ENCODE measurements at regions not wholly inside any gene's neighbourhood (a gene's known extent, or its start where the extent isn't known, plus 50 kb on each side); places are given as distances from the start of the nearest gene placed in this dataset.

DNA sequence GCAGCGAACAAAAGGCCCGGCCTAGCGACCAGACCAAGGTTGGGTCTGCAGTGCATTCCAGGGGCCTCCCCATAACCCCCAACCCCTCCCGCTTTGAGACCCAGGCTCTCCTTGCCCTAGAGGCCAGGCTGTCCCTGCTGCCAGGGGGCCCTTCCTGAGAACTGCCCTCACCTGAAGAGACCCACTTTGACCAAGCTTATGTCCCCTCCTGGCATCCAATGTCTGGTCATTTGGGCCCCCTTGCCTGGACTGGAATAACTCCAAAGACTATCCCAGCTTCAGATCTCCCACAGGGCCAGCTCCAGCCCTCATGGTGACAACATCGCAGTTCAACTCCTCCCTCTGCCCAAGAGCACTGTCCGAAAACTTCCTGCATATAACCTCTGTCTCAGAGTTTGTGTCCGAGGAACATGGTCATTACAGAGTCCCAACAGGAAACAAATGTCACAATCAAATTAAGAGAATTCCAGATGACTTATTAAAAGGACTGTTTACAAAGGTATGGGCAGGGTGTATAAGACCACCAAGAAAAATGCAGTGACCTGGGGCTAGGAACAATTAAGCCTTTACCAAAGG is 125.0 kb downstream of the BANF2 start:
- TF ChIP-seq, protein P1, sequence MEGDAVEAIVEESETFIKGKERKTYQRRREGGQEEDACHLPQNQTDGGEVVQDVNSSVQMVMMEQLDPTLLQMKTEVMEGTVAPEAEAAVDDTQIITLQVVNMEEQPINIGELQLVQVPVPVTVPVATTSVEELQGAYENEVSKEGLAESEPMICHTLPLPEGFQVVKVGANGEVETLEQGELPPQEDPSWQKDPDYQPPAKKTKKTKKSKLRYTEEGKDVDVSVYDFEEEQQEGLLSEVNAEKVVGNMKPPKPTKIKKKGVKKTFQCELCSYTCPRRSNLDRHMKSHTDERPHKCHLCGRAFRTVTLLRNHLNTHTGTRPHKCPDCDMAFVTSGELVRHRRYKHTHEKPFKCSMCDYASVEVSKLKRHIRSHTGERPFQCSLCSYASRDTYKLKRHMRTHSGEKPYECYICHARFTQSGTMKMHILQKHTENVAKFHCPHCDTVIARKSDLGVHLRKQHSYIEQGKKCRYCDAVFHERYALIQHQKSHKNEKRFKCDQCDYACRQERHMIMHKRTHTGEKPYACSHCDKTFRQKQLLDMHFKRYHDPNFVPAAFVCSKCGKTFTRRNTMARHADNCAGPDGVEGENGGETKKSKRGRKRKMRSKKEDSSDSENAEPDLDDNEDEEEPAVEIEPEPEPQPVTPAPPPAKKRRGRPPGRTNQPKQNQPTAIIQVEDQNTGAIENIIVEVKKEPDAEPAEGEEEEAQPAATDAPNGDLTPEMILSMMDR (IDR thresholded peaks at IDR 0.05): no peak
- TF ChIP-seq POLR2A (IDR thresholded peaks at IDR 0.05): no peak
